Stomach (tissue), 4 donors: ENCODE measurements at regions not wholly inside any gene's neighbourhood (a gene's known extent, or its start where the extent isn't known, plus 50 kb on each side); places are given as distances from the start of the nearest gene placed in this dataset.

ENCODE experiments used
- CTCF ChIP-seq, 7 experiments: fragments of 450-650 bp in 4 of 7; fragments of 200-600 bp in 3 of 7; sonication (generic) in 3 of 7; IDR thresholded peaks; one replicate each; pipeline ENCODE4 v1.5.1; 2016 to 2019; ENCODE audit warnings: antibody characterized with exemption in 7 of 7, control low read depth in 2 of 7, mild to moderate bottlenecking in 1 of 7
- POLR2A ChIP-seq, 4 donors: fragments of 450-650 bp; IDR thresholded peaks; one replicate each; pipeline ENCODE4 v1.6.1; 2016; ENCODE audit warnings: antibody characterized with exemption in 4 of 4, control low read depth in 2 of 4, mild to moderate bottlenecking in 1 of 4, moderate library complexity in 1 of 4
- POLR2AphosphoS5 ChIP-seq, 3 donors: sonication (generic); formaldehyde crosslinking; IDR thresholded peaks; one replicate each; pipeline ENCODE4 v1.6.1; 2016; ENCODE audit warnings: antibody characterized with exemption in 3 of 3

- TF ChIP-seq CTCF (IDR thresholded peaks at IDR 0.05), result no peak
- no peak for TF ChIP-seq POLR2A (IDR thresholded peaks at IDR 0.05)
- TF ChIP-seq POLR2AphosphoS5 (IDR thresholded peaks at IDR 0.05), result no peak
These were observed 138.6 kb downstream of the ARRDC3 start for GRCh38 chr5:91244380-91245073.
